CD14-positive monocyte (primary cell): ENCODE measurements at regions not wholly inside any gene's neighbourhood (a gene's known extent, or its start where the extent isn't known, plus 50 kb on each side); places are given as distances from the start of the nearest gene placed in this dataset.

Experiments
- DNase-seq, 3 donors: peaks; one replicate each; pipeline ENCODE4 v3.0.0-alpha.2; 2011 to 2022
- H2AFZ ChIP-seq: 2 replicates; pipeline ENCODE4 v1.6.0; 2012; ENCODE audit warnings: mild to moderate bottlenecking, low read depth, low read length, inconsistent platforms; ENCODE audit not compliant: insufficient read depth, poor library complexity, severe bottlenecking
- H3K27ac ChIP-seq, 2 donors: 1 replicate in 1 of 2; 2 replicates in 1 of 2; pipeline ENCODE4 v1.5.1; 2012 to 2013; ENCODE audit warnings: low read length in 2 of 2, control low read depth in 1 of 2, inconsistent platforms in 1 of 2, low read depth in 1 of 2, mild to moderate bottlenecking in 1 of 2
- H3K27me3 ChIP-seq, 2 donors: one replicate each; pipeline versions ENCODE4 v1.6.0 to v1.6.1; 2011 to 2013; ENCODE audit warnings: low read length in 2 of 2; ENCODE audit not compliant: control insufficient read depth in 2 of 2, insufficient read depth in 2 of 2
- H3K36me3 ChIP-seq, 2 donors: replicated peaks in 1 of 2; 1 replicate in 1 of 2; 2 replicates in 1 of 2; pipeline versions ENCODE4 v1.5.1 to v1.6.1; 2012 to 2013; ENCODE audit warnings: low read length in 2 of 2, control low read depth in 1 of 2, inconsistent platforms in 1 of 2, mild to moderate bottlenecking in 1 of 2; ENCODE audit not compliant: insufficient read depth in 2 of 2, control insufficient read depth in 1 of 2
- H3K4me1 ChIP-seq, 2 donors: 1 replicate in 1 of 2; 2 replicates in 1 of 2; pipeline versions ENCODE4 v1.5.1 to v1.6.1; 2012 to 2013; ENCODE audit warnings: low read length in 2 of 2, control low read depth in 1 of 2, inconsistent platforms in 1 of 2, mild to moderate bottlenecking in 1 of 2, moderate library complexity in 1 of 2; ENCODE audit not compliant: insufficient read depth in 2 of 2, control insufficient read depth in 1 of 2
- H3K4me2 ChIP-seq: replicated peaks from 2 replicates; pipeline ENCODE3; 2012; ENCODE audit warnings: low read length, moderate library complexity, mild to moderate bottlenecking; ENCODE audit not compliant: poor library complexity, severe bottlenecking; ENCODE audit errors: extremely low read depth
- H3K4me3 ChIP-seq, 3 experiments: fragments of 200-600 bp in 1 of 3; sonication (generic) in 1 of 3; replicated peaks in 1 of 3; 1 replicate in 2 of 3; 2 replicates in 1 of 3; pipeline ENCODE4 v1.5.1; 2011 to 2013; ENCODE audit warnings: low read length in 3 of 3, mild to moderate bottlenecking in 3 of 3, control low read depth in 2 of 3, low read depth in 2 of 3, inconsistent platforms in 1 of 3, moderate library complexity in 1 of 3
- H3K79me2 ChIP-seq: 2 replicates; pipeline ENCODE4 v1.6.0; 2012; ENCODE audit warnings: mild to moderate bottlenecking, control low read depth, inconsistent platforms, low read length, moderate library complexity; ENCODE audit not compliant: insufficient read depth
- H3K9ac ChIP-seq: 2 replicates; pipeline ENCODE4 v1.6.0; 2017; ENCODE audit warnings: low read length, mild to moderate bottlenecking; ENCODE audit not compliant: insufficient read depth, poor library complexity, severe bottlenecking
- H3K9me3 ChIP-seq, 2 donors: replicated peaks in 1 of 2; 1 replicate in 1 of 2; 2 replicates in 1 of 2; pipeline versions ENCODE4 v1.5.1 to v1.6.1; 2012 to 2013; ENCODE audit warnings: low read length in 2 of 2, control low read depth in 1 of 2; ENCODE audit not compliant: control insufficient read depth in 1 of 2, insufficient read depth in 1 of 2
- H4K20me1 ChIP-seq: 2 replicates; pipeline ENCODE4 v1.6.0; 2012; ENCODE audit warnings: mild to moderate bottlenecking, low read length, control low read depth, moderate library complexity; ENCODE audit not compliant: insufficient read depth
- H3K27ac Mint-ChIP-seq, 7 donors: one replicate each; pipeline ENCODE4 v1.8.0; 2020; ENCODE audit warnings: mild to moderate bottlenecking in 7 of 7, mixed read lengths in 7 of 7, moderate library complexity in 6 of 7, inconsistent platforms in 2 of 7
- H3K27me3 Mint-ChIP-seq, 3 donors: one replicate each; pipeline ENCODE4 v1.8.0; 2021 to 2022; ENCODE audit warnings: low read depth in 3 of 3, mild to moderate bottlenecking in 3 of 3, mixed read lengths in 3 of 3, moderate library complexity in 3 of 3, inconsistent platforms in 1 of 3
- H3K36me3 Mint-ChIP-seq, 2 donors: one replicate each; pipeline ENCODE4 v1.8.0; 2020; ENCODE audit warnings: mixed read lengths in 2 of 2, inconsistent platforms in 1 of 2, mild to moderate bottlenecking in 1 of 2
- H3K4me1 Mint-ChIP-seq: one replicate; pipeline ENCODE4 v1.8.0; 2020; ENCODE audit warnings: mild to moderate bottlenecking, mixed read lengths
- H3K4me3 Mint-ChIP-seq, 2 donors: one replicate each; pipeline ENCODE4 v1.8.0; 2020; ENCODE audit warnings: mild to moderate bottlenecking in 2 of 2, mixed read lengths in 2 of 2, moderate library complexity in 1 of 2
- H3K9me3 Mint-ChIP-seq, 7 donors: one replicate each; pipeline ENCODE4 v1.8.0; 2020 to 2022; ENCODE audit warnings: mixed read lengths in 7 of 7, mild to moderate bottlenecking in 6 of 7, moderate library complexity in 6 of 7, inconsistent platforms in 2 of 7
- CTCF ChIP-seq: fragments of 200-600 bp; IDR thresholded peaks from one replicate; pipeline ENCODE4 v1.8.0; 2022; ENCODE audit warnings: antibody characterized with exemption, mild to moderate bottlenecking
- WGBS: methylation state at CpG from one replicate; pipeline ENCODE4 v1.1.5; 2013; ENCODE audit warnings: missing lambda C conversion rate; ENCODE audit not compliant: insufficient coverage; 5-methylcytosine and 5-hydroxymethylcytosine counted together
- intact Hi-C, 2 donors: fragments of 100-400 bp; cut with micrococcal nuclease; formaldehyde crosslinking; loops; one replicate each; pipeline versions ENCODE4 v1.15.0 to v1.15.1; 2023

- no peak for DNase-seq
- H3K27me3 Mint-ChIP-seq = peaks cover 0 to 3% (median 0%) of the 10 kb centered on the region in 3 donors
- Histone ChIP-seq H4K20me1 (no peaks in the 10 kb centered on the region), H3K27me3 (no peaks in the 10 kb centered on the region), H3K4me2 (no peak overlapping the region), H3K27ac (no peak overlapping the region), H2AFZ (no peak overlapping the region), H3K79me2 (no peaks in the 10 kb centered on the region), H3K4me3 (no peak overlapping the region), H3K4me1 (no peaks in the 10 kb centered on the region), H3K36me3 (no peaks in the 10 kb centered on the region), H3K9ac (no peak overlapping the region), H3K9me3 (no peaks in the 10 kb centered on the region)
- H3K9me3 Mint-ChIP-seq = peaks cover 0 to 1% (median 0%) of the 10 kb centered on the region in 7 donors
- WGBS = no CpG with 5 or more reads among the region's 2 CpGs
- no peaks in the 10 kb centered on the region for H3K36me3 Mint-ChIP-seq
- TF ChIP-seq CTCF = no peak
- no peak overlapping the region for H3K27ac Mint-ChIP-seq
- H3K4me1 Mint-ChIP-seq = no peaks in the 10 kb centered on the region
- no peak overlapping the region for H3K4me3 Mint-ChIP-seq
- intact Hi-C loops = no loop called here
These were observed 144.2 kb upstream of the FAR2 start for GRCh38 chr12:29004936-29005304.

DNA sequence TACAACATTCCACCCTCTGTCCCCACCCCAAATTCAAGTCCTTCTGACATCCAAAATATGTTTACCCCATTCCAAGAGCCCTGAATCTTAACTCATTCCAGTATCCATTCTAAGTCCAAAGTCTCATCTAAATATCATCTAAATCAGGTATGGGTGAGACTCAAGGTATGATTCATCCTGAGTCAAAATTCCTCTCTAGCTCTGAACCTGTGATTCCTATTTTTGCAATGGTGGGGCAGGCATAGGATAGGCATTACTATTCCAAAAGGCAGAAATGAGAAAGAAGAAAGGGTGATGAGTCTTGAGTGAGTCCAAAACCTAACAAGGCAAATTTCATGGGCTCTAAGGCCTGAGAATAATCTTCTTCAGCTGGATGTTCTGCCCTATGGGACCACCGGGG, 140.3 kb upstream of the FAR2 start:
- H3K4me3 ChIP-seq = no peak overlapping the region
- Mint-ChIP-seq H3K9me3 (peaks cover 0 to 1% (median 0%) of the 10 kb centered on the region in 7 donors), H3K27ac (no peak overlapping the region), H3K4me1 (no peaks in the 10 kb centered on the region), H3K4me3 (no peak overlapping the region), H3K27me3 (peaks cover 0 to 3% (median 2%) of the 10 kb centered on the region in 3 donors), H3K36me3 (no peaks in the 10 kb centered on the region)
- no peaks in the 10 kb centered on the region for H3K9me3 ChIP-seq
- no peak overlapping the region for H3K4me2 ChIP-seq
- WGBS = 100% methylated on average over 1 of the region's 1 CpG
- no peak overlapping the region for H3K9ac ChIP-seq
- no peak overlapping the region for H2AFZ ChIP-seq
- H3K27ac ChIP-seq = no peak overlapping the region
- H3K27me3 ChIP-seq = no peaks in the 10 kb centered on the region
- intact Hi-C loops = no loop called here
- H4K20me1 ChIP-seq = no peaks in the 10 kb centered on the region
- DNase-seq = no peak
- no peak for TF ChIP-seq CTCF
- no peaks in the 10 kb centered on the region for H3K79me2 ChIP-seq
- H3K4me1 ChIP-seq = no peaks in the 10 kb centered on the region
- H3K36me3 ChIP-seq = no peaks in the 10 kb centered on the region
